HepG2 (cell line): ENCODE measurements at regions not wholly inside any gene's neighbourhood (a gene's known extent, or its start where the extent isn't known, plus 50 kb on each side); places are given as distances from the start of the nearest gene placed in this dataset.

Experiments
- ARNT ChIP-seq: fragments of 450-650 bp; IDR thresholded peaks from 2 replicates; pipeline ENCODE4 v1.6.1; 2017
- ATF6 ChIP-seq: sonication (generic); formaldehyde crosslinking; conservative IDR thresholded peaks from 2 replicates; pipeline ENCODE4 v1.4.0; 2020; ENCODE audit warnings: missing genetic modification reagents
- CHD2 ChIP-seq: IDR thresholded peaks from 2 replicates; pipeline ENCODE4 v1.6.1; 2011; ENCODE audit warnings: low read depth, low read length, improper control_type of control experiment
- CREM ChIP-seq, 2 experiments: sonication (generic) in 1 of 2; formaldehyde crosslinking in 1 of 2; IDR thresholded peaks; 2 replicates each; pipeline versions ENCODE4 v1.4.0 to v1.6.1; 2016 to 2020; ENCODE audit warnings: antibody characterized with exemption in 1 of 2, mild to moderate bottlenecking in 1 of 2, missing genetic modification reagents in 1 of 2
- DMAP1 ChIP-seq: IDR thresholded peaks from 2 replicates; pipeline ENCODE4 v1.6.1; 2016
- FOXK1 ChIP-seq: sonication (generic); formaldehyde crosslinking; IDR thresholded peaks from 2 replicates; pipeline ENCODE4 v1.4.0; 2020; ENCODE audit warnings: low read depth, missing genetic modification reagents, borderline replicate concordance
- HMG20A ChIP-seq: IDR thresholded peaks from 2 replicates; pipeline ENCODE4 v1.6.1; 2016; ENCODE audit warnings: borderline replicate concordance
- HOXA3 ChIP-seq: sonication (generic); formaldehyde crosslinking; IDR thresholded peaks from 2 replicates; pipeline ENCODE4 v1.5.0; 2020; ENCODE audit warnings: missing genetic modification reagents
- HOXA7 ChIP-seq: sonication (generic); formaldehyde crosslinking; IDR thresholded peaks from 2 replicates; pipeline ENCODE4 v1.8.1; 2022; ENCODE audit warnings: mild to moderate bottlenecking, missing genetic modification reagents, moderate library complexity
- MEF2D ChIP-seq: sonication (generic); formaldehyde crosslinking; IDR thresholded peaks from 2 replicates; pipeline ENCODE4 v1.5.1; 2020; ENCODE audit warnings: mild to moderate bottlenecking, missing genetic modification reagents
- PAWR ChIP-seq: sonication (generic); formaldehyde crosslinking; IDR thresholded peaks from 2 replicates; pipeline ENCODE4 v1.4.0; 2020; ENCODE audit warnings: missing genetic modification reagents, mild to moderate bottlenecking, borderline replicate concordance
- PHF20 ChIP-seq: sonication (generic); formaldehyde crosslinking; IDR thresholded peaks from 2 replicates; pipeline ENCODE4 v1.5.0; 2020; ENCODE audit warnings: mild to moderate bottlenecking, missing genetic modification reagents
- PPARG ChIP-seq: conservative IDR thresholded peaks from 2 replicates; pipeline ENCODE4 v1.6.1; 2016; ENCODE audit warnings: missing biosample characterization, missing genetic modification reagents
- RBM22 ChIP-seq: fragments of 200-400 bp; formaldehyde crosslinking; optimal IDR thresholded peaks from 2 replicates; pipeline ENCODE3; 2017; ENCODE audit warnings: mild to moderate bottlenecking, low read length, moderate library complexity
- RFX3 ChIP-seq: IDR thresholded peaks from 2 replicates; pipeline ENCODE4 v1.6.1; 2016; ENCODE audit warnings: missing biosample characterization, missing genetic modification reagents
- SALL1 ChIP-seq: sonication (generic); formaldehyde crosslinking; IDR thresholded peaks from 2 replicates; pipeline ENCODE4 v1.8.0; 2022; ENCODE audit warnings: mild to moderate bottlenecking, missing genetic modification reagents
- SRSF4 ChIP-seq: fragments of 200-400 bp; formaldehyde crosslinking; IDR thresholded peaks from one replicate; pipeline ENCODE4 v1.6.1; 2018; ENCODE audit warnings: mild to moderate bottlenecking, low read depth, low read length, moderate library complexity; ENCODE audit not compliant: poor library complexity, severe bottlenecking
- TAF15 ChIP-seq: fragments of 200-400 bp; formaldehyde crosslinking; IDR thresholded peaks from one replicate; pipeline ENCODE4 v1.6.1; 2018; ENCODE audit warnings: mild to moderate bottlenecking, low read depth, low read length; ENCODE audit not compliant: poor library complexity, severe bottlenecking
- TEAD2 ChIP-seq: sonication (generic); formaldehyde crosslinking; IDR thresholded peaks from 2 replicates; pipeline ENCODE4 v1.9.0; 2021; ENCODE audit warnings: missing genetic modification reagents
- TEF ChIP-seq: sonication (generic); formaldehyde crosslinking; IDR thresholded peaks from 2 replicates; pipeline ENCODE4 v1.5.0; 2020; ENCODE audit warnings: missing genetic modification reagents
- TRIM24 ChIP-seq: sonication (generic); formaldehyde crosslinking; IDR thresholded peaks from 2 replicates; pipeline ENCODE4 v1.8.0; 2022; ENCODE audit warnings: mild to moderate bottlenecking, missing genetic modification reagents
- ZBTB7B ChIP-seq: sonication (generic); formaldehyde crosslinking; IDR thresholded peaks from 2 replicates; pipeline ENCODE4 v1.4.0; 2020; ENCODE audit warnings: missing genetic modification reagents
- ZFX ChIP-seq: sonication (generic); formaldehyde crosslinking; IDR thresholded peaks from 2 replicates; pipeline ENCODE4 v1.4.0; 2020; ENCODE audit warnings: mild to moderate bottlenecking, low read depth, missing genetic modification reagents, moderate library complexity
- ZMYM2 ChIP-seq: sonication (generic); formaldehyde crosslinking; IDR thresholded peaks from 2 replicates; pipeline ENCODE4 v1.8.0; 2022; ENCODE audit warnings: mild to moderate bottlenecking, missing genetic modification reagents
- ZNF124 ChIP-seq: sonication (generic); formaldehyde crosslinking; IDR thresholded peaks from 2 replicates; pipeline ENCODE4 v1.4.0; 2020; ENCODE audit warnings: missing genetic modification reagents
- ZNF17 ChIP-seq: sonication (generic); formaldehyde crosslinking; IDR thresholded peaks from 2 replicates; pipeline ENCODE4 v1.5.0; 2020; ENCODE audit warnings: mild to moderate bottlenecking, missing genetic modification reagents
- ZNF207 ChIP-seq: fragments of 450-650 bp; IDR thresholded peaks from 2 replicates; pipeline ENCODE4 v1.6.1; 2016; ENCODE audit warnings: antibody characterized with exemption, borderline replicate concordance
- ZNF276 ChIP-seq: sonication (generic); formaldehyde crosslinking; IDR thresholded peaks from 2 replicates; pipeline ENCODE4 v1.4.0; 2020; ENCODE audit warnings: mild to moderate bottlenecking, low read depth, missing genetic modification reagents
- ZNF577 ChIP-seq: sonication (generic); formaldehyde crosslinking; IDR thresholded peaks from 2 replicates; pipeline ENCODE4 v1.4.0; 2020; ENCODE audit warnings: mild to moderate bottlenecking, low read depth, missing genetic modification reagents, borderline replicate concordance

- TF ChIP-seq ZNF276: no peak
- no peak for TF ChIP-seq ZNF17 (CRISPR knock-in tag)
- TF ChIP-seq ZNF577 (CRISPR knock-in tag): no peak
- no peak for TF ChIP-seq CHD2
- 0 out of 2 replicates have a peak, but pooled peaks have one; percentile 42 for TF ChIP-seq PPARG (CRISPR knock-in tag)
- TF ChIP-seq MEF2D (CRISPR knock-in tag): no peak
- no peak for TF ChIP-seq TAF15
- no peak for TF ChIP-seq SRSF4
- no peak for TF ChIP-seq PAWR
- no peak for TF ChIP-seq ZNF124
- TF ChIP-seq PHF20 (CRISPR knock-in tag): no peak
- TF ChIP-seq ZBTB7B: peak; percentile 55; the same call in 1 of the 2 replicates
- no peak for TF ChIP-seq ARNT
- no peak for TF ChIP-seq ATF6 (CRISPR knock-in tag)
- 0 out of 2 replicates have a peak, but pooled peaks have one; percentile 30 for TF ChIP-seq CREM (IDR thresholded peaks at IDR 0.05)
- no peak for TF ChIP-seq CREM (CRISPR knock-in tag; IDR thresholded peaks at IDR 0.05)
- TF ChIP-seq HOXA3 (CRISPR knock-in tag): peak; percentile 52; the same call in 1 of the 2 replicates
- peak; percentile 13; the same call in 1 of the 2 replicates for TF ChIP-seq FOXK1 (CRISPR knock-in tag)
- TF ChIP-seq ZNF207: no peak
- TF ChIP-seq DMAP1: 0 out of 2 replicates have a peak, but pooled peaks have one; percentile 30
- peak; percentile 87 for TF ChIP-seq SALL1
- TF ChIP-seq ZFX: no peak
- no peak for TF ChIP-seq RBM22
- TF ChIP-seq TRIM24 (CRISPR knock-in tag): 0 out of 2 replicates have a peak, but pooled peaks have one; percentile 52
- no peak for TF ChIP-seq TEF (CRISPR knock-in tag)
- TF ChIP-seq ZMYM2 (CRISPR knock-in tag): 0 out of 2 replicates have a peak, but pooled peaks have one; percentile 19
- no peak for TF ChIP-seq TEAD2
- peak; percentile 36; the same call in 1 of the 2 replicates for TF ChIP-seq HMG20A (CRISPR knock-in tag)
- TF ChIP-seq HOXA7 (CRISPR knock-in tag): no peak
- no peak for TF ChIP-seq RFX3
Measured at GRCh38 chr6:80503660-80504059, 397.2 kb downstream of the BCKDHB start (continued).
